IMR-90 (cell line): ENCODE measurements at regions not wholly inside any gene's neighbourhood (a gene's known extent, or its start where the extent isn't known, plus 50 kb on each side); places are given as distances from the start of the nearest gene placed in this dataset.

Source experiments
- ATAC-seq: fragments of 200-7000 bp; cut with Tn5 transposase; 2 replicates; pipeline ENCODE4 v1.9.1; 2020; ENCODE audit warnings: low read depth, mild to moderate bottlenecking, moderate library complexity
- BruUV-seq: library from RNA; stranded (reverse); fragments of 400-500 nt; replicated peaks from 2 replicates; lab custom pipeline; 2021; lab: Mats Ljungman, UMichigan
- CTCF ChIA-PET: fragments of 300-600 bp; formaldehyde crosslinking; extraction: SDS; loops from one replicate; lab custom pipeline; 2021; ENCODE audit warnings: antibody characterized with exemption; lab: Yijun Ruan, JAX
- POLR2A ChIA-PET: fragments of 300-600 bp; sonication (Branson Sonifier 250); formaldehyde crosslinking; loops from one replicate; lab custom pipeline; 2022; ENCODE audit warnings: antibody characterized with exemption; ENCODE audit not compliant: unreplicated experiment; lab: Charles Lee
- DNase-seq: peaks from one replicate; pipeline ENCODE4 v3.0.0; 2013
- H2AFZ ChIP-seq: replicated peaks from 2 replicates; pipeline ENCODE3; 2013; ENCODE audit warnings: low read length, mild to moderate bottlenecking; ENCODE audit not compliant: poor library complexity
- H2AK5ac ChIP-seq: 2 replicates; pipeline ENCODE4 v1.6.1; 2013; ENCODE audit warnings: low read depth, low read length, inconsistent platforms
- H2AK9ac ChIP-seq: replicated peaks from 2 replicates; pipeline ENCODE3; 2013; ENCODE audit warnings: mild to moderate bottlenecking, low read depth, low read length, moderate library complexity; ENCODE audit not compliant: poor library complexity
- H2BK120ac ChIP-seq: 2 replicates; pipeline ENCODE4 v1.6.1; 2013; ENCODE audit warnings: low read depth, low read length, inconsistent platforms
- H2BK15ac ChIP-seq: 3 replicates; pipeline ENCODE4 v1.6.1; 2013; ENCODE audit warnings: low read depth, low read length, inconsistent platforms
- H2BK20ac ChIP-seq: 2 replicates; pipeline ENCODE4 v1.6.1; 2013; ENCODE audit warnings: low read depth, mild to moderate bottlenecking, inconsistent platforms, low read length, moderate library complexity
- H2BK5ac ChIP-seq: 2 replicates; pipeline ENCODE4 v1.6.1; 2013; ENCODE audit warnings: mild to moderate bottlenecking, low read depth, low read length, inconsistent platforms; ENCODE audit not compliant: poor library complexity, severe bottlenecking
- H3K14ac ChIP-seq: replicated peaks from 2 replicates; pipeline ENCODE4 v1.6.1; 2013; ENCODE audit warnings: low read depth, low read length, inconsistent platforms
- H3K18ac ChIP-seq: 2 replicates; pipeline ENCODE4 v1.6.1; 2013; ENCODE audit warnings: low read depth, low read length, control low read depth
- H3K23ac ChIP-seq: 2 replicates; pipeline ENCODE4 v1.6.1; 2013; ENCODE audit warnings: low read depth, low read length, inconsistent platforms
- H3K27ac ChIP-seq: 2 replicates; pipeline ENCODE4 v1.5.1; 2013; ENCODE audit warnings: mild to moderate bottlenecking, control low read depth, low read length; ENCODE audit not compliant: insufficient read depth
- H3K27me3 ChIP-seq: 2 replicates; pipeline ENCODE4 v1.6.1; 2013; ENCODE audit warnings: low read length; ENCODE audit not compliant: control insufficient read depth, insufficient read depth
- H3K36me3 ChIP-seq: 2 replicates; pipeline ENCODE4 v1.6.1; 2013; ENCODE audit warnings: low read length, mixed read lengths; ENCODE audit not compliant: control insufficient read depth, insufficient read depth
- H3K4ac ChIP-seq: 2 replicates; pipeline ENCODE4 v1.6.1; 2013; ENCODE audit warnings: low read depth, low read length, inconsistent platforms
- H3K4me1 ChIP-seq: 2 replicates; pipeline ENCODE4 v1.6.1; 2013; ENCODE audit warnings: low read length, mixed read lengths; ENCODE audit not compliant: control insufficient read depth, insufficient read depth
- H3K4me2 ChIP-seq: 2 replicates; pipeline ENCODE4 v1.6.1; 2013; ENCODE audit warnings: low read depth, mild to moderate bottlenecking, control low read depth, low read length, moderate library complexity
- H3K4me3 ChIP-seq: 2 replicates; pipeline ENCODE4 v1.5.1; 2013; ENCODE audit warnings: low read depth, mild to moderate bottlenecking, control low read depth, low read length, moderate library complexity; ENCODE audit not compliant: insufficient read depth
- H3K56ac ChIP-seq: 2 replicates; pipeline ENCODE4 v1.6.1; 2013; ENCODE audit warnings: low read length, inconsistent platforms; ENCODE audit not compliant: insufficient read depth; ENCODE audit errors: extremely low read depth
- H3K79me1 ChIP-seq, 2 experiments: 2 replicates each; pipeline ENCODE4 v1.6.1; 2013; ENCODE audit warnings: low read length in 2 of 2, inconsistent platforms in 1 of 2, low read depth in 1 of 2
- H3K9ac ChIP-seq: 2 replicates; pipeline ENCODE4 v1.6.1; 2013; ENCODE audit warnings: low read depth, low read length, control low read depth
- H3K9me1 ChIP-seq: 2 replicates; pipeline ENCODE4 v1.6.1; 2013; ENCODE audit warnings: low read length, inconsistent platforms; ENCODE audit not compliant: insufficient read depth
- H3K9me3 ChIP-seq: 2 replicates; pipeline ENCODE4 v1.6.1; 2013; ENCODE audit warnings: low read length; ENCODE audit not compliant: control insufficient read depth, insufficient read depth
- H4K20me1 ChIP-seq: 2 replicates; pipeline ENCODE4 v1.6.1; 2013; ENCODE audit warnings: low read length, inconsistent platforms; ENCODE audit not compliant: insufficient read depth
- H4K5ac ChIP-seq: 2 replicates; pipeline ENCODE4 v1.6.1; 2013; ENCODE audit warnings: mild to moderate bottlenecking, low read depth, low read length, control low read depth
- H4K8ac ChIP-seq, 2 experiments: 2 replicates each; pipeline ENCODE4 v1.6.1; 2013; ENCODE audit warnings: low read depth in 2 of 2, low read length in 2 of 2, control low read depth in 1 of 2, inconsistent platforms in 1 of 2
- H4K91ac ChIP-seq: 2 replicates; pipeline ENCODE4 v1.6.1; 2013; ENCODE audit warnings: low read depth, low read length, inconsistent platforms; ENCODE audit not compliant: insufficient read depth
- BHLHE40 ChIP-seq: fragments of 150-350 bp; IDR thresholded peaks from 2 replicates; pipeline ENCODE4 v1.6.1; 2016; ENCODE audit warnings: mild to moderate bottlenecking, low read depth, low read length
- CEBPB ChIP-seq: IDR thresholded peaks from 2 replicates; pipeline ENCODE4 v1.6.1; 2012; ENCODE audit warnings: low read depth, low read length, improper control_type of control experiment
- CHD1 ChIP-seq: IDR thresholded peaks from 2 replicates; pipeline ENCODE4 v1.6.1; 2012; ENCODE audit warnings: low read depth, low read length, improper control_type of control experiment
- FOS ChIP-seq: fragments of 150-350 bp; IDR thresholded peaks from 2 replicates; pipeline ENCODE4 v1.6.1; 2016; ENCODE audit warnings: low read depth, low read length
- MAFK ChIP-seq: IDR thresholded peaks from 2 replicates; pipeline ENCODE4 v1.6.1; 2012; ENCODE audit warnings: low read depth, low read length, improper control_type of control experiment
- MAZ ChIP-seq: IDR thresholded peaks from 2 replicates; pipeline ENCODE4 v1.6.1; 2012; ENCODE audit warnings: low read depth, mild to moderate bottlenecking, low read length, improper control_type of control experiment, moderate library complexity, borderline replicate concordance
- MXI1 ChIP-seq: IDR thresholded peaks from 2 replicates; pipeline ENCODE4 v1.6.1; 2012; ENCODE audit warnings: low read depth, mild to moderate bottlenecking, low read length, moderate library complexity, borderline replicate concordance
- NFE2L2 ChIP-seq: fragments of 150-350 bp; IDR thresholded peaks from 2 replicates; pipeline ENCODE4 v1.6.1; 2016; ENCODE audit warnings: low read depth, mild to moderate bottlenecking, low read length
- POLR2A ChIP-seq: IDR thresholded peaks from 2 replicates; pipeline ENCODE4 v1.6.1; 2012; ENCODE audit warnings: mild to moderate bottlenecking, low read depth, low read length
- RAD21 ChIP-seq: IDR thresholded peaks from 2 replicates; pipeline ENCODE4 v1.6.1; 2012; ENCODE audit warnings: low read length, improper control_type of control experiment
- RCOR1 ChIP-seq: IDR thresholded peaks from 2 replicates; pipeline ENCODE4 v1.6.1; 2012; ENCODE audit warnings: mild to moderate bottlenecking, low read length, improper control_type of control experiment; ENCODE audit not compliant: insufficient replicate concordance
- RFX5 ChIP-seq: IDR thresholded peaks from 2 replicates; pipeline ENCODE4 v1.8.0; 2012; ENCODE audit warnings: low read depth, mild to moderate bottlenecking, low read length, moderate library complexity
- SMC3 ChIP-seq: fragments of 150-350 bp; IDR thresholded peaks from 2 replicates; pipeline ENCODE4 v1.6.1; 2016; ENCODE audit warnings: low read depth, mild to moderate bottlenecking, antibody characterized with exemption, low read length, moderate library complexity
- WGBS, 2 experiments: methylation state at CpG; one replicate each; pipeline versions ENCODE4 v1.1.5 to v1.1.7; 2013; ENCODE audit warnings: missing lambda C conversion rate in 2 of 2; ENCODE audit not compliant: insufficient read length in 1 of 2; ENCODE audit errors: extremely low coverage in 2 of 2; 5-methylcytosine and 5-hydroxymethylcytosine counted together
- dilution Hi-C: fragments of 300-500 bp; cut with HindIII; formaldehyde crosslinking; loops from one replicate; pipeline ENCODE4 v1.14.3; 2018; ENCODE audit warnings: low sequenced_read_pairs; ENCODE audit not compliant: unreplicated experiment
- in situ Hi-C: fragments of 300-500 bp; cut with MboI; formaldehyde crosslinking; loops from 3 replicates; pipeline ENCODE4 v1.14.3; 2019; ENCODE audit warnings: low sequenced_read_pairs, inconsistent platforms, mixed read lengths
- intact Hi-C: fragments of 100-400 bp; cut with micrococcal nuclease; formaldehyde crosslinking; loops from 2 replicates; pipeline ENCODE4 v1.10.0; 2022
- TF ChIP-seq, protein P1 (sequence below): conservative IDR thresholded peaks from 2 replicates; pipeline ENCODE4 v1.5.1; 2012; ENCODE audit warnings: mild to moderate bottlenecking, low read depth, low read length, improper control_type of control experiment
- TF ChIP-seq, protein P2 (sequence below): fragments of 150-350 bp; IDR thresholded peaks from 2 replicates; pipeline ENCODE4 v1.6.1; 2017; ENCODE audit warnings: mild to moderate bottlenecking, antibody characterized with exemption, low read length, low read depth
- TF ChIP-seq, protein P3 (sequence below): fragments of 150-350 bp; IDR thresholded peaks from 2 replicates; pipeline ENCODE4 v1.6.1; 2016; ENCODE audit warnings: low read depth, mild to moderate bottlenecking, low read length, moderate library complexity, borderline replicate concordance

DNA sequence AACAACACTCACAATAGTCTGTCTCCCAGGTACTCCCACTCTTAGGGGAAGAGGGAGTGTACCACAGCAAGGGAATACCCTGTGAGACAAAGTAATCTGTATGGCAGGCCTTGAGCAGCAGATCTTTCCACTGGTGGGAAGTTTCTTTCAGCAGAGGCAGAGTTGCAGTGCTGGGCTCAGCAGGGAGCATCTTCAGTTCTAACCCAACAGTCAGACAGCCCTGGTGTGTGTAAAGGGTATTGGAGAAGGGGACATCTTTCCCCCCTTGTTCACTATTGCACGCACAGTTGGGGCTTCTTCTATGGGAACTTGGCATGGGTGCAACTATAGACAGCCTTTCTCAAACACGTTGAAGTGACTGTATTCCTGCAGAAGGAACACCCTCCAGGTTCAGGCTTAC, 159.4 kb upstream of the DPT start:
- no peak overlapping the region for H2BK120ac ChIP-seq
- no peak overlapping the region for H3K27ac ChIP-seq
- H3K36me3 ChIP-seq: no peaks in the 10 kb centered on the region
- no TSS peak for BruUV-seq
- no peak overlapping the region for H4K5ac ChIP-seq
- no peak overlapping the region for H3K18ac ChIP-seq
- H2AFZ ChIP-seq: no peak overlapping the region
- H4K91ac ChIP-seq: no peak overlapping the region
- DNase-seq: no peak
- H3K9ac ChIP-seq: no peak overlapping the region
- ChIA-PET CTCF (no interaction called here), POLR2A (no interaction called here)
- H3K14ac ChIP-seq: no peak overlapping the region
- H2BK20ac ChIP-seq: no peak overlapping the region
- dilution Hi-C loops: no loop called here
- H3K9me1 ChIP-seq: no peaks in the 10 kb centered on the region
- no peak overlapping the region for H2AK9ac ChIP-seq
- in situ Hi-C loops: no loop called here
- no peak overlapping the region for H3K4me2 ChIP-seq
- no peak overlapping the region for H2AK5ac ChIP-seq
- H3K4ac ChIP-seq: no peak overlapping the region
- H3K79me1 ChIP-seq: no peaks in the 10 kb centered on the region
- no peak overlapping the region for H3K4me3 ChIP-seq
- no peak for ATAC-seq
- no peaks in the 10 kb centered on the region for H3K9me3 ChIP-seq
- no peak overlapping the region for H3K23ac ChIP-seq
- intact Hi-C loops: no loop called here
- no peaks in the 10 kb centered on the region for H3K27me3 ChIP-seq
- no peak overlapping the region for H4K8ac ChIP-seq
- no peak overlapping the region for H2BK5ac ChIP-seq
- no peaks in the 10 kb centered on the region for H3K4me1 ChIP-seq
- no peak overlapping the region for H3K56ac ChIP-seq
- no peak for TF ChIP-seq SMC3
- TF ChIP-seq CHD1: no peak
- TF ChIP-seq MAZ: no peak
- TF ChIP-seq RCOR1: no peak
- no peak for TF ChIP-seq POLR2A
- no peak for TF ChIP-seq BHLHE40
- no peak for TF ChIP-seq RFX5
- TF ChIP-seq, protein P1, sequence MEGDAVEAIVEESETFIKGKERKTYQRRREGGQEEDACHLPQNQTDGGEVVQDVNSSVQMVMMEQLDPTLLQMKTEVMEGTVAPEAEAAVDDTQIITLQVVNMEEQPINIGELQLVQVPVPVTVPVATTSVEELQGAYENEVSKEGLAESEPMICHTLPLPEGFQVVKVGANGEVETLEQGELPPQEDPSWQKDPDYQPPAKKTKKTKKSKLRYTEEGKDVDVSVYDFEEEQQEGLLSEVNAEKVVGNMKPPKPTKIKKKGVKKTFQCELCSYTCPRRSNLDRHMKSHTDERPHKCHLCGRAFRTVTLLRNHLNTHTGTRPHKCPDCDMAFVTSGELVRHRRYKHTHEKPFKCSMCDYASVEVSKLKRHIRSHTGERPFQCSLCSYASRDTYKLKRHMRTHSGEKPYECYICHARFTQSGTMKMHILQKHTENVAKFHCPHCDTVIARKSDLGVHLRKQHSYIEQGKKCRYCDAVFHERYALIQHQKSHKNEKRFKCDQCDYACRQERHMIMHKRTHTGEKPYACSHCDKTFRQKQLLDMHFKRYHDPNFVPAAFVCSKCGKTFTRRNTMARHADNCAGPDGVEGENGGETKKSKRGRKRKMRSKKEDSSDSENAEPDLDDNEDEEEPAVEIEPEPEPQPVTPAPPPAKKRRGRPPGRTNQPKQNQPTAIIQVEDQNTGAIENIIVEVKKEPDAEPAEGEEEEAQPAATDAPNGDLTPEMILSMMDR: no peak
- TF ChIP-seq, protein P2, sequence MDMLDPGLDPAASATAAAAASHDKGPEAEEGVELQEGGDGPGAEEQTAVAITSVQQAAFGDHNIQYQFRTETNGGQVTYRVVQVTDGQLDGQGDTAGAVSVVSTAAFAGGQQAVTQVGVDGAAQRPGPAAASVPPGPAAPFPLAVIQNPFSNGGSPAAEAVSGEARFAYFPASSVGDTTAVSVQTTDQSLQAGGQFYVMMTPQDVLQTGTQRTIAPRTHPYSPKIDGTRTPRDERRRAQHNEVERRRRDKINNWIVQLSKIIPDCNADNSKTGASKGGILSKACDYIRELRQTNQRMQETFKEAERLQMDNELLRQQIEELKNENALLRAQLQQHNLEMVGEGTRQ: no peak
- TF ChIP-seq MAFK: no peak
- TF ChIP-seq FOS: no peak
- no peak for TF ChIP-seq MXI1
- no peak for TF ChIP-seq CEBPB
- TF ChIP-seq RAD21: no peak
- TF ChIP-seq NFE2L2: no peak
- TF ChIP-seq, protein P3, sequence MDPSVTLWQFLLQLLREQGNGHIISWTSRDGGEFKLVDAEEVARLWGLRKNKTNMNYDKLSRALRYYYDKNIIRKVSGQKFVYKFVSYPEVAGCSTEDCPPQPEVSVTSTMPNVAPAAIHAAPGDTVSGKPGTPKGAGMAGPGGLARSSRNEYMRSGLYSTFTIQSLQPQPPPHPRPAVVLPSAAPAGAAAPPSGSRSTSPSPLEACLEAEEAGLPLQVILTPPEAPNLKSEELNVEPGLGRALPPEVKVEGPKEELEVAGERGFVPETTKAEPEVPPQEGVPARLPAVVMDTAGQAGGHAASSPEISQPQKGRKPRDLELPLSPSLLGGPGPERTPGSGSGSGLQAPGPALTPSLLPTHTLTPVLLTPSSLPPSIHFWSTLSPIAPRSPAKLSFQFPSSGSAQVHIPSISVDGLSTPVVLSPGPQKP: no peak
- H2BK15ac ChIP-seq: no peak overlapping the region
- no CpG with 5 or more reads among the region's 2 CpGs for WGBS, 2 experiments
- H4K20me1 ChIP-seq: no peaks in the 10 kb centered on the region
